CD4-positive, alpha-beta T cell treated with Interleukin-4 for 1 hour (primary cell): ENCODE measurements at regions not wholly inside any gene's neighbourhood (a gene's known extent, or its start where the extent isn't known, plus 50 kb on each side); places are given as distances from the start of the nearest gene placed in this dataset.
"Not testable (repeated sequence)": the region's sequence is repeated elsewhere in the genome, so short reads cannot be mapped to it uniquely, and the experiment has no call there.

ENCODE experiments used
- DNase-seq, 2 donors: peaks; one replicate each; pipeline ENCODE4 v3.0.0-alpha.2; 2020 to 2022

GRCh38 chr1:2851918-2852317 lies 50.4 kb upstream of the TTC34 start:
- not testable (repeated sequence) for DNase-seq

- no peak for DNase-seq
Measured at GRCh38 chr1:2853711-2854110, 52.2 kb upstream of the TTC34 start.

GRCh38 chr1:2854151-2854550 lies 52.7 kb upstream of the TTC34 start:
- no peak for DNase-seq

- DNase-seq = no peak
Measured at GRCh38 chr1:2854611-2855010, 53.1 kb upstream of the TTC34 start.

- DNase-seq = no peak
Measured at GRCh38 chr1:2855206-2856065, 53.9 kb upstream of the TTC34 start.

- no peak for DNase-seq
Measured at GRCh38 chr1:2856066-2856390, 54.5 kb upstream of the TTC34 start.

- DNase-seq = no peak
Measured at GRCh38 chr1:2856676-2857375, 55.3 kb upstream of the TTC34 start.

GRCh38 chr1:2857521-2857920 lies 56.0 kb upstream of the TTC34 start:
- no peak for DNase-seq

GRCh38 chr1:2858676-2859075 lies 57.2 kb upstream of the TTC34 start:
- no peak for DNase-seq

GRCh38 chr1:2859219-2859880 lies 57.9 kb upstream of the TTC34 start:
- no peak for DNase-seq

GRCh38 chr1:2859881-2860430 lies 58.5 kb upstream of the TTC34 start:
- DNase-seq = no peak

- DNase-seq = no peak
Measured at GRCh38 chr1:2860476-2861142, 59.1 kb upstream of the TTC34 start.

- DNase-seq = no peak
Measured at GRCh38 chr1:2861143-2861987, 59.9 kb upstream of the TTC34 start.

- no peak for DNase-seq
Measured at GRCh38 chr1:2861988-2862813, 60.7 kb upstream of the TTC34 start.

GRCh38 chr1:2862814-2863647 lies 61.5 kb upstream of the TTC34 start:
- DNase-seq = no peak

GRCh38 chr1:2863648-2863963 lies 62.1 kb upstream of the TTC34 start:
- DNase-seq = no peak

- DNase-seq = no peak
Measured at GRCh38 chr1:2864203-2864905, 62.9 kb upstream of the TTC34 start.

GRCh38 chr1:2865000-2865399 lies 63.5 kb upstream of the TTC34 start:
- DNase-seq = no peak

GRCh38 chr1:2865571-2866421 lies 64.3 kb upstream of the TTC34 start:
- no peak for DNase-seq
